LNCAP (cell line): ENCODE measurements at regions not wholly inside any gene's neighbourhood (a gene's known extent, or its start where the extent isn't known, plus 50 kb on each side); places are given as distances from the start of the nearest gene placed in this dataset.

Experiments
- CTCF ChIP-seq: fragments of 450-650 bp; IDR thresholded peaks from 2 replicates; pipeline ENCODE4 v1.5.1; 2017; ENCODE audit warnings: mild to moderate bottlenecking

DNA sequence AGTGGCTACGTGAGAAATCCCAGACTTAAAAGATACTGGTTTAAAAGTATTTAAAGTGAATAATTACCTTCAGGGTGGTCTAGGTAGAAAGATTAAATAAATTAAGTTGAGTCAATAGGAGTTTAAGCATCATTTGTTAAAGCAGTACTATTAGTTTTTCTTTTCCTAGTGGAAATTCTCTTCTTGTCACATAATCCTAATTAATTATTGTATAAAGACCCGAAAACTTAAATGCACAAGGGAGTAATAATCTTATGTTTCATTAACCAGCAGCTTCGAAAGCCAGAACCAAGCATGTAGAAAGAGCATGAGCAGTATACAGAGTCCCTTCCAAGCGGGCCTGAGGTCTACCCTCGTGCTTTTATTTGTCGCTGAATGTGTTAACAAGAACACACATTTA is 90.2 kb upstream of the SKOR2 start:
- no peak for TF ChIP-seq CTCF

GRCh38 chr18:47334966-47335365 is 83.5 kb upstream of the SKOR2 start:
- no peak for TF ChIP-seq CTCF

- no peak for TF ChIP-seq CTCF
These were observed 82.6 kb upstream of the SKOR2 start for GRCh38 chr18:47333926-47334635.

DNA sequence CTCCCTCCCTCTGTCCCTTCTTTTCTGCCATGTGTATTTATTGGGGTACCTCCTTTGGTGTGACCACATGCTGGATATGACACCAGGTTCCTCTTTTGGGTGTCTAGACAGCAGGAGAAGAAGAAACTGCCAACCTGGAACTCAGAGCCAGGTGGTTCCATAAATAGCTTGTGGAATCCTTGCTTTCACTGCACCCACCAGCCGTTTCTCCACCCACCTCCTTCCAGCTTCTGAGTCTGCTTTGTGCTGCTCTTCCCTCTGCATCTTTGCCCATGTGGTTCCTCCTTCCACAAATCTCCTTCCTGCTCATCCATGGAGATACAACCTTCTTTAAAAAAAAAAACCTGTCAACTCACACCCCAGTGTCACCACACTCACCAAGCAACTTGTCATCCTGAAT is 80.2 kb upstream of the SKOR2 start:
- no peak for TF ChIP-seq CTCF

DNA sequence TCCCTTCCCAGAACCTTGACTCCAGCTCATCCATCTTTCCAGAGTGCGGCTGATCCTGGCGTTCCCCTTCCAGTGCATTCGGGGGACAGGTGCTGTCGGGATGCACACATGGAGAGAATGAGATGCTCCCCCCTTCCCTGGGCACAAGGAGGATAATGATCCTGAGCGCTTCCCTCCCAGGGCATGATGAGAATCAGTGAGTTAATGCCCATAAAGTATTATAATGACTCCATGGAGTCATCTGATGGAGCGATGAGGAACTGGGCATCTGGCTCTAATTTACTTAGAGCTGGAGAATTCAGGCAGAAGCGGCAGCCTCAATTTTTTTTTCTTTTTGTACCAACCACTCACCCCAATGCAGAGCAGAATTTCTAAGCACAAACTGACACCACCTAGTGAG is 79.6 kb upstream of the SKOR2 start:
- no peak for TF ChIP-seq CTCF

- no peak for TF ChIP-seq CTCF
These were observed 71.7 kb upstream of the SKOR2 start for GRCh38 chr18:47323158-47323557.

- no peak for TF ChIP-seq CTCF
These were observed 70.4 kb upstream of the SKOR2 start for GRCh38 chr18:47321815-47322214.
